GM12801 (cell line): ENCODE measurements at regions not wholly inside any gene's neighbourhood (a gene's known extent, or its start where the extent isn't known, plus 50 kb on each side); places are given as distances from the start of the nearest gene placed in this dataset.

Source experiments
- TF ChIP-seq, protein P1 (sequence below): IDR thresholded peaks from one replicate; pipeline ENCODE4 v1.5.1; 2011; ENCODE audit warnings: control low read depth; ENCODE audit not compliant: insufficient read length; ENCODE audit errors: extremely low read depth

DNA sequence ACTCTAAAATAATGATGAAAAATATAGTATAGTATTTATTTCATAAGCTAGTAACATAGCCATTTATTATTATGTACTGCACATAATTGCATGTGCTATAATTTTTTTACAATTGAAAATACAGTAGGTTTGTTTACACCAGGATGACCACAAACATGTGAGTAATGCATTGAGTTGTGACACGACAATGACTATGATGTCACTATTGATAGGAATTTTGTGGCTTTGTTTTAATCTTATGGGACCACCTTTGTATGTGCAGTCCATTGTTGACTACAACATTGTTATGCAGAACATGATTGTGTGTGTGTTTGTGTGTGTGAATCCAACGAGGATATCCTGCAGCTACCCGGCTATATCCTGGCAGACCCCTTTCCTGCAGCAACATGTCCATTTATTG is 372.2 kb upstream of the MCTP2 start:
- TF ChIP-seq, protein P1, sequence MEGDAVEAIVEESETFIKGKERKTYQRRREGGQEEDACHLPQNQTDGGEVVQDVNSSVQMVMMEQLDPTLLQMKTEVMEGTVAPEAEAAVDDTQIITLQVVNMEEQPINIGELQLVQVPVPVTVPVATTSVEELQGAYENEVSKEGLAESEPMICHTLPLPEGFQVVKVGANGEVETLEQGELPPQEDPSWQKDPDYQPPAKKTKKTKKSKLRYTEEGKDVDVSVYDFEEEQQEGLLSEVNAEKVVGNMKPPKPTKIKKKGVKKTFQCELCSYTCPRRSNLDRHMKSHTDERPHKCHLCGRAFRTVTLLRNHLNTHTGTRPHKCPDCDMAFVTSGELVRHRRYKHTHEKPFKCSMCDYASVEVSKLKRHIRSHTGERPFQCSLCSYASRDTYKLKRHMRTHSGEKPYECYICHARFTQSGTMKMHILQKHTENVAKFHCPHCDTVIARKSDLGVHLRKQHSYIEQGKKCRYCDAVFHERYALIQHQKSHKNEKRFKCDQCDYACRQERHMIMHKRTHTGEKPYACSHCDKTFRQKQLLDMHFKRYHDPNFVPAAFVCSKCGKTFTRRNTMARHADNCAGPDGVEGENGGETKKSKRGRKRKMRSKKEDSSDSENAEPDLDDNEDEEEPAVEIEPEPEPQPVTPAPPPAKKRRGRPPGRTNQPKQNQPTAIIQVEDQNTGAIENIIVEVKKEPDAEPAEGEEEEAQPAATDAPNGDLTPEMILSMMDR: no peak

DNA sequence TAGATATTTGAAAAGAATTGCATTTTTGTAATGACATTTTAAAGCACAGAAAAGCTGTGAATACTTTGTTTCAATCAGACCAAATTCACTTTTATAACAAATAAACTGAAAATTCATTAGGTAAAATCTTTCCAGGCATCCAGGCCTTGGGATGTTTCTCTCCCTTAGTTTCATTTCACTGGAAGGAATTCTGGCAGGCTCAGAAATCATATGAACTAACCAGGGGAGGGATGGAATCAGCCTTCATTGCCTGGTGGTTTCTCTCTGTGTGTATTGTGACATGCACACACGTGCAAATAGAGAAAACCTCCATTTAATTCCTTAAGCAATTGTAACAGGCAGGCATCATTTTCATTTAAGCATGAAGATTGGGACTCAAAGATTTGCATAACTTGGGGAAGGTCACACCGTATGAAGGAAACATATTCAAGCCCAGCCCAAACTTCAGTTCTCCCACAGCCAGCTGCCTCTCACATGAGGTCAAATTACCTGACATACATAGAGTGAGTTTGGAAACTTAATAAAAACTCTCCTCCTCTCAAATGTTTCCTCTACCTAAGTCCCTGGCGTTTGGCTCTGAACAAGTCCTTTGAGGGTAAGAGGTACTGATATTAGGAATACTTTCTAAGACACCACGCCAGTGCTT is 376.1 kb upstream of the MCTP2 start:
- TF ChIP-seq, protein P1: no peak

DNA sequence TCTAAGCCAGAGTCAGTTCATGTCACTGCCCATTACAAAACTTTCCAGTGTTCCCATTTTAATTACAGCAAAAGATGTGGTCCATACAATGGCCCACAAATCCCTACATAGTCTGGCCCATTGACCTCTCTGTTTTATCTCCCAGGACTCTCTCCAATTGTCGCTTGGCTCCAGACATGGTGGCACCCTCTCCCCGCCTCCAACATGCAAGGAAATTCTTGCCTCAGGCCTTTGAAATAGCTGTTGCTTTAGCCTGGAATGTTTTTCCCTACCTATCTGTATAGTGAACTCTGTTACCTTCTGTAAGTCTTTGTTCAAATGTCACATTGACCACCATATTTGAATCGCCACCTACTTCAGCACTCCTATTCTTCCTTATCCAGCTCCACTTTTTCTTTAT is 377.3 kb upstream of the MCTP2 start:
- TF ChIP-seq, protein P1: no peak

DNA sequence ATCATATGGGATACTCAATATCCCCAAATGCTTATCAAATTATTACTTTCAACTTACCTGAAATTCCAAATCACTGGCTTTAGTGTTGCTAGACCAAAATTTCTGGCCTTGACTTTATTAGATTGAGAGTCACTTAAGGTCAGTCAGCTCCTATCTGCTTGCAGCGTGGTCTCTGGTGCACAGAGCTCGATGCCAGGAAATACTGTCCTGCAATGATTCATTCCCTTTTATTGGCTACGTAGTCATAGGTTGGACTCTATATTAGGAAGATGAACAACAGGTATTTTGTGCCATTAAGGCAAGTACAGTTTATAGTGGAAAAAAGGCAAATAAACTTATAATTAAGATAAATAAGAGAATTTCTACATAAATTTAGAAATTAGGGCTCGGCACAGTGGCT is 378.6 kb upstream of the MCTP2 start:
- TF ChIP-seq, protein P1: no peak

DNA sequence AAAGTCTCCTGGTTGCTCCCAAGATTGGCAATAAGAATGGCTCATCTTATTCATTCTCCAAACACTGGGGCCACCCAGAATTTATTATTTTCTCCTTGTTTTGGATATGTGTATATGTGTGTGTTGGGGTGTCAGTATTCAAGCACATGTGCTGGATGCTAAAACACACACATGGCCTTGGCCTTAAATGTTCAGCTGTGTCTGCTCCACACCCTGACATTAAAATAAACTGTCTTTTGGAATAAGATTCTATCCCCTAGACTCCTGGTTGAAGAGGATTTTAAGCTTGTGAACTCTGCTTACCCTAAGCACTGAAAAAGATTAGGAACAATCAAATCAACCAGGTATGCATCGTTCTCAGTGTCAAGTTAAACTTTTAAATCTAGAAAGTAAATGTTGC is 382.9 kb upstream of the MCTP2 start:
- TF ChIP-seq, protein P1: no peak

DNA sequence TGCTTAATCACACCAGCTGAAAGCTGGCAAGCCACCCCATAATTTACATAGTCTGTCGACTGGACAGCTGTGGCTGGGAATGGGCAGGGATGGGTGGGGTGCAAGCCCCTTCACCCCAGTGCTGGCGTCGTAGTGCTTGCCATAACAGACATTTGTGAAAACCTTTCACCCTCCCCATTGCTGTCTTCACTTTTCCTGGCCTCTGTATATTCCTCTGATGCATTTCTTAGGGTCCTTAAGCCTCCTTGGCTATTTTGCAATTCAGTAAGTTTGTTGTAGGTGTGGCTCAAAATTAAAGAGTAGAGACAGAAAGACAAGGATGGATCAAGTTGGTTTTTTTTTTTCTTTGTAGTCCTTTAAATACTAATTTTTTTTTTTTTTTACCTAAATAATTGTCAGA is 383.3 kb upstream of the MCTP2 start:
- TF ChIP-seq, protein P1: no peak

DNA sequence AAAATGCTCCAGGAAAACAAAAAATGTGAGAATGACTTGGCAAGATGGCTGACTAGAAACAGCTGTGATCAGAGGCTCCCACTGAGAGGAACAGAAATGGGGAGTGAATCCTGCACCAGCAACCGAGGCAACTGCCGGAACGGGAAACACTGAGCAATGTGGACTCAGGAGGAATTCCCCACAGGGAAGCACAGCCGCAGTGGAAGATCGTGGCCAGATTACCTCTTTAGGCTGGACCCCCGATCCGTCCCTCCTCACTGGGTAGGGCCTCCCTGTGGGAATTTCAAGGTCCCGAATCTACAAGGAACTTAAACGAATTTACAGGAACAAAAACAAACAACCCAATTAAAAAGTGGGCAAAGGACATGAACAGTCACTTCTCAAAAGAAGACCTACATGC is 385.2 kb upstream of the MCTP2 start:
- TF ChIP-seq, protein P1: no peak
